Stomach smooth muscle (tissue), 2 donors: ENCODE measurements at regions not wholly inside any gene's neighbourhood (a gene's known extent, or its start where the extent isn't known, plus 50 kb on each side); places are given as distances from the start of the nearest gene placed in this dataset.

Experiments used
- H3K27ac ChIP-seq: one replicate; pipeline ENCODE4 v1.7.0; 2013; ENCODE audit warnings: mild to moderate bottlenecking, low read length, inconsistent platforms
- H3K27me3 ChIP-seq, 2 donors: one replicate each; pipeline ENCODE4 v1.7.0; 2013; ENCODE audit warnings: low read length in 2 of 2; ENCODE audit not compliant: insufficient read depth in 2 of 2, control insufficient read depth in 1 of 2
- H3K36me3 ChIP-seq, 2 donors: one replicate each; pipeline ENCODE4 v1.7.0; 2013; ENCODE audit warnings: low read length in 2 of 2; ENCODE audit not compliant: control insufficient read depth in 2 of 2, insufficient read depth in 2 of 2
- H3K4me1 ChIP-seq: one replicate; pipeline ENCODE4 v1.7.0; 2013; ENCODE audit warnings: low read length; ENCODE audit not compliant: control insufficient read depth, insufficient read depth
- H3K4me3 ChIP-seq, 2 donors: one replicate each; pipeline ENCODE4 v1.7.0; 2013; ENCODE audit warnings: low read length in 2 of 2
- H3K9ac ChIP-seq, 2 donors: one replicate each; pipeline ENCODE4 v1.7.0; 2013; ENCODE audit warnings: low read length in 2 of 2, mild to moderate bottlenecking in 1 of 2
- H3K9me3 ChIP-seq, 2 donors: one replicate each; pipeline ENCODE4 v1.7.0; 2013; ENCODE audit warnings: low read length in 2 of 2; ENCODE audit not compliant: control insufficient read depth in 2 of 2
- donor health status: healthy.
- donor health status: Pancreatic carcinoma.

GRCh38 chr21:28332796-28333195 is 659.9 kb downstream of the LTN1 start:
- Histone ChIP-seq H3K9ac (no peak overlapping the region), H3K27ac (no peak overlapping the region), H3K36me3 (no peaks in the 10 kb centered on the region), H3K4me3 (no peak overlapping the region), H3K4me1 (no peaks in the 10 kb centered on the region), H3K9me3 (no peaks in the 10 kb centered on the region), H3K27me3 (no peaks in the 10 kb centered on the region)

GRCh38 chr21:28325618-28326017 is 667.1 kb downstream of the LTN1 start:
- H3K9me3 ChIP-seq = peaks cover 0 to 2% of the 10 kb centered on the region in 2 donors
- H3K27ac ChIP-seq = no peak overlapping the region
- H3K36me3 ChIP-seq = no peaks in the 10 kb centered on the region
- H3K4me3 ChIP-seq = no peak overlapping the region
- no peak overlapping the region for H3K9ac ChIP-seq
- no peaks in the 10 kb centered on the region for H3K4me1 ChIP-seq
- H3K27me3 ChIP-seq = no peaks in the 10 kb centered on the region

DNA sequence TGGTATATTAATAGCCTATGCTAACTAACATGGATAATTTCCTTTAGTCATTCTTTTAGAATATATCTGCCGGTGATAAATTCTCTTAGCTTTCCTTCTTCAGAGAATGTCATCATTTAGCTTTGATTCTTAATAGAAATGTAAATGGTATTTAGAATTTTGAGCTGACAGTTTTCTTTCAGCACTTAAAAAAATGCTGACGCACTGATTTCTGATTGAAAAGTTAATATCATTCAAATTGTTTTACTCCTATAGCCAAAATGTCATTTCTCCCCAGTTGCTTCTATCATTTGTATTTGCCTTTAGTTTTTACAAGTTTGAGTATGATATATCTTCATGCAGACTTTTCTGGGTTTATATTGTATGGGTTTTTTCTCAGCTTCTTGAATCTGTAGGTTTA is 668.0 kb downstream of the LTN1 start:
- H3K27ac ChIP-seq = no peak overlapping the region
- no peaks in the 10 kb centered on the region for H3K36me3 ChIP-seq
- no peak overlapping the region for H3K9ac ChIP-seq

GRCh38 chr21:28317177-28317950 is 675.3 kb downstream of the LTN1 start:
- Histone ChIP-seq H3K4me3 (no peak overlapping the region), H3K27ac (no peak overlapping the region), H3K9me3 (peaks cover 0 to 2% of the 10 kb centered on the region in 2 donors), H3K27me3 (no peaks in the 10 kb centered on the region), H3K9ac (no peak overlapping the region), H3K36me3 (no peaks in the 10 kb centered on the region), H3K4me1 (no peaks in the 10 kb centered on the region)

More for the DNA sequence above, 668.0 kb downstream of the LTN1 start:
- no peaks in the 10 kb centered on the region for H3K4me1 ChIP-seq
- H3K4me3 ChIP-seq = no peak overlapping the region
- peaks cover 0 to 2% of the 10 kb centered on the region in 2 donors for H3K9me3 ChIP-seq
- no peaks in the 10 kb centered on the region for H3K27me3 ChIP-seq

DNA sequence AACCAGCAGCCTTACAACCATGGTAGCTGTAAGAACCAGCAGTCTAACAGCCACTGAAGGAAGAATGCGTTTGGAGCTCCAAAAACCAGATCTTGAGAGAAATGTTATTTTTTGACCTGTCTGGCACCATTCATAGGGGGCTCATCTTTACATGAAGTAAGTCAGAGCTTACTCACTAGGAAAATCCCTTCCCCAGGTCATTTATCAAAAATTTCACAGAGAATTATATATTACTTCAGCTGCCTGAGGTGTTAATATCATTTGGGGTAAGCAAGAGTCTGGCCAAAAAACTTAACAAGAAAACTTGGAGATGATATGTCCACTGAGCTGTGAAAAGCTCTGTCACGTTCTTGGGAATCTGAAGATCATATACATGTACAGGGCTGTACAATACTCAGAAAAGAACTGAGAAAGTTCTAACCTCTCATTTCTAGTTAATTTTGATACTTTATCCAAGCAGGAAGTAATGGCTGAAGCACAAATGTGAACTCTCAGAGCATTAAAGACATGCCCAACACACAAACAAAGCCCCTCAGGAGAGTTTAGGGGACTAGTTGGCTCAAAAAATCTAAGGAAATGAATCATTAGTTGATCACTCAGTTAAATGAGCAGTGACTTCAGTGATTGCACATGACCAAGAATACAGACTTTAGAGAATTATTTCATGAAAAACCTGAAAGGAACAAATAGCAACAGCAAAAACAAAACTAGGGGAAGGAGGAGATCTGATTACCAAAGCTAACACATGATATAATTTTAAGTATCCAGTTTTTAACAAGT is 681.1 kb downstream of the LTN1 start:
- H3K27ac ChIP-seq = no peak overlapping the region
- H3K4me1 ChIP-seq = no peaks in the 10 kb centered on the region
- H3K9me3 ChIP-seq = no peaks in the 10 kb centered on the region
- no peak overlapping the region for H3K9ac ChIP-seq
- H3K36me3 ChIP-seq = no peaks in the 10 kb centered on the region
- no peaks in the 10 kb centered on the region for H3K27me3 ChIP-seq
- no peak overlapping the region for H3K4me3 ChIP-seq

- H3K4me3 ChIP-seq = no peak overlapping the region
- H3K36me3 ChIP-seq = no peaks in the 10 kb centered on the region
- H3K27ac ChIP-seq = no peak overlapping the region
- H3K9ac ChIP-seq = no peak overlapping the region
- no peaks in the 10 kb centered on the region for H3K4me1 ChIP-seq
- H3K27me3 ChIP-seq = no peaks in the 10 kb centered on the region
- no peaks in the 10 kb centered on the region for H3K9me3 ChIP-seq
Measured at GRCh38 chr21:28310711-28311110, 682.0 kb downstream of the LTN1 start.

- Histone ChIP-seq H3K4me3 (no peak overlapping the region), H3K36me3 (no peaks in the 10 kb centered on the region), H3K9me3 (no peaks in the 10 kb centered on the region), H3K27ac (no peak overlapping the region), H3K27me3 (no peaks in the 10 kb centered on the region), H3K4me1 (no peaks in the 10 kb centered on the region), H3K9ac (no peak overlapping the region)
Measured at GRCh38 chr21:28310171-28310685, 682.4 kb downstream of the LTN1 start.

GRCh38 chr21:28309596-28309995 is 683.1 kb downstream of the LTN1 start:
- Histone ChIP-seq H3K27ac (no peak overlapping the region), H3K27me3 (no peaks in the 10 kb centered on the region), H3K9me3 (no peaks in the 10 kb centered on the region), H3K4me3 (no peak overlapping the region), H3K9ac (no peak overlapping the region), H3K4me1 (no peaks in the 10 kb centered on the region), H3K36me3 (no peaks in the 10 kb centered on the region)

DNA sequence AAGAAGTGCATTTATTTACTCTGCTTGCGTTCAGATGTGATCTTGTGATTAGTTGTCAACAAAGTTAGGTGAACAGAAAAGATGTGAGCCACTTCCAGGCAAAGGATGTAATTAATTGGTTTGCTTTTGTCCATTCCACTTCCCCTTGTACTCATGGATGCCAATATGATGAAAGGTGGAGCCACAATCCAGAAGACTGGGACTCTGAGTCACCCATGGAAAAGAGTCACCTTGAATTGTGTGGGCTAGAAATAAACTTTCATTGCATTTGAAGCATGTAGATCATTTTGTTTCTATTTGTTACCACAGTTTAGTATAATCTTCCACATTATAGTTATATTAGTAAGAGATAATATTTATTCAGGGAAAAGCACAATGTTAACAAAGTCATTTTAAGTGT is 684.2 kb downstream of the LTN1 start:
- Histone ChIP-seq H3K9ac (no peak overlapping the region), H3K27me3 (no peaks in the 10 kb centered on the region), H3K27ac (no peak overlapping the region), H3K9me3 (no peaks in the 10 kb centered on the region), H3K4me1 (no peaks in the 10 kb centered on the region), H3K36me3 (no peaks in the 10 kb centered on the region), H3K4me3 (no peak overlapping the region)

DNA sequence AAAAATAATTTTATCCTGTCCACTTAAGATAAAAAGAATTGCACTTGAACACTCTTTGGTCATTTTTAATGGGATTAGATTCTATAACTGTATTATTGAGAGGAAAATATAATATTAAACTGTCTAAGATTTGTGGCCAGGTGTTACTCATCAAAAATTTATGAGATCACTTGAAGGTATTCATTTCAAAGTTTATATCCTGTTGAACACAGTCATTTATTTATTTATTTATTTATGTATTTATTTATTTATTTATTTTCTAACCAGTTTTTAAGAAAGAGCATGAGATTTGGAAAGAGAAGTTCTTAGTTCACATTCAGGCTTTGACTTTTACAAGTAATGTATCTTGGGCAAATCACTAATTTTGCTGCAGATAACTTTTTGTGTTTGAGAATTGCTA is 692.7 kb downstream of the LTN1 start:
- no peak overlapping the region for H3K27ac ChIP-seq
- no peaks in the 10 kb centered on the region for H3K4me1 ChIP-seq
- H3K36me3 ChIP-seq = no peaks in the 10 kb centered on the region
- no peaks in the 10 kb centered on the region for H3K27me3 ChIP-seq
- no peak overlapping the region for H3K4me3 ChIP-seq
- no peak overlapping the region for H3K9ac ChIP-seq
- no peaks in the 10 kb centered on the region for H3K9me3 ChIP-seq

GRCh38 chr21:28298251-28298672 is 694.4 kb downstream of the LTN1 start:
- no peaks in the 10 kb centered on the region for H3K27me3 ChIP-seq
- no peaks in the 10 kb centered on the region for H3K36me3 ChIP-seq
- H3K9me3 ChIP-seq = no peaks in the 10 kb centered on the region
- no peaks in the 10 kb centered on the region for H3K4me1 ChIP-seq
- no peak overlapping the region for H3K9ac ChIP-seq
- H3K27ac ChIP-seq = no peak overlapping the region
- no peak overlapping the region for H3K4me3 ChIP-seq
